Endodermal cell (in vitro differentiated cells): ENCODE measurements at regions not wholly inside any gene's neighbourhood (a gene's known extent, or its start where the extent isn't known, plus 50 kb on each side); places are given as distances from the start of the nearest gene placed in this dataset.

Source experiments
- DNase-seq: peaks from one replicate; pipeline ENCODE4 v3.0.0-alpha.2; 2017
- H3K27ac ChIP-seq: 2 replicates; pipeline ENCODE4 v1.5.1; 2013; ENCODE audit warnings: mild to moderate bottlenecking, low read depth, low read length, moderate library complexity
- H3K27me3 ChIP-seq: 2 replicates; pipeline ENCODE4 v1.6.1; 2013; ENCODE audit warnings: mild to moderate bottlenecking, low read length, moderate library complexity; ENCODE audit not compliant: insufficient read depth, control insufficient read depth, poor library complexity, severe bottlenecking
- H3K36me3 ChIP-seq: 2 replicates; pipeline ENCODE4 v1.7.0; 2013; ENCODE audit warnings: mild to moderate bottlenecking, low read length, moderate library complexity; ENCODE audit not compliant: control insufficient read depth, insufficient read depth
- H3K4me1 ChIP-seq: one replicate; pipeline ENCODE4 v1.7.0; 2013; ENCODE audit warnings: low read length; ENCODE audit not compliant: control insufficient read depth, insufficient read depth
- H3K4me3 ChIP-seq: 2 replicates; pipeline ENCODE4 v1.5.1; 2013; ENCODE audit warnings: mild to moderate bottlenecking, low read length, moderate library complexity
- H3K9ac ChIP-seq: 2 replicates; pipeline ENCODE4 v1.6.1; 2013; ENCODE audit warnings: mild to moderate bottlenecking, low read length, moderate library complexity; ENCODE audit not compliant: poor library complexity, severe bottlenecking; ENCODE audit errors: extremely low read depth
- H3K9me3 ChIP-seq: 2 replicates; pipeline ENCODE4 v1.6.1; 2013; ENCODE audit warnings: mild to moderate bottlenecking, low read length, moderate library complexity; ENCODE audit not compliant: control insufficient read depth
- H3K27ac Mint-ChIP-seq: 2 replicates; pipeline ENCODE4 v1.8.0; 2020; ENCODE audit warnings: mixed read lengths
- H3K27me3 Mint-ChIP-seq: 2 replicates; pipeline ENCODE4 v1.8.0; 2021; ENCODE audit warnings: mild to moderate bottlenecking, mixed read lengths; ENCODE audit not compliant: insufficient read depth
- H3K36me3 Mint-ChIP-seq: 2 replicates; pipeline ENCODE4 v1.8.0; 2020; ENCODE audit warnings: low read depth, mixed read lengths
- H3K4me1 Mint-ChIP-seq: 2 replicates; pipeline ENCODE4 v1.8.0; 2020; ENCODE audit warnings: mixed read lengths
- H3K4me3 Mint-ChIP-seq: 2 replicates; pipeline ENCODE4 v1.8.0; 2020; ENCODE audit warnings: mild to moderate bottlenecking, moderate library complexity, mixed read lengths
- H3K9me3 Mint-ChIP-seq: 2 replicates; pipeline ENCODE4 v1.8.0; 2020; ENCODE audit warnings: mild to moderate bottlenecking, mixed read lengths
- WGBS, 2 experiments: methylation state at CpG; one replicate each; pipeline versions ENCODE4 v1.1.5 to v1.1.7; 2013; ENCODE audit warnings: missing lambda C conversion rate in 2 of 2, mixed read lengths in 1 of 2; ENCODE audit not compliant: insufficient coverage in 1 of 2, insufficient read length in 1 of 2; 5-methylcytosine and 5-hydroxymethylcytosine counted together
- TF ChIP-seq, protein P1 (sequence below): fragments of 200-600 bp; sonication (generic); conservative IDR thresholded peaks from 2 replicates; pipeline ENCODE4 v1.5.0; 2021; ENCODE audit warnings: antibody characterized with exemption, mild to moderate bottlenecking

DNA sequence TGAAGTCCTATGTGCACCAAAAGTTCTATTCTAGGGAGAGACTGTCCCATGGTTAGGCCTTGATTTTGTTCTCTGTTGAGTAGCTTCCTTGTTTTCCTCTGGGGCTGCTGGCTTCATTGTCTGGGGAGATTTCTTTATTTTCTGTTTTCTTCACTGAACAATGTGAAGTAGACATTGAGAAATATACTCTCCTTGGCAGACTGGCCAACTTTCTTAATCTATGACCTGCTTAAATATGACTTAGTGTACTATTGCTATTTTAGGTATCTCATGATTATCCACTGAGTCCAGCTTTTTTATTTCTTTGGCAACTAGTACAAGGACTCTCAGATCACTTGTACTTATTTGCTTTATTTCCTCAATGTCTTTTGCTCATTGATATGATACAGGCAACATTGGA is 1594.6 kb downstream of the ARAP2 start:
- Mint-ChIP-seq H3K4me1 (no peaks in the 10 kb centered on the region), H3K36me3 (no peaks in the 10 kb centered on the region), H3K9me3 (peaks cover 1% of the 10 kb centered on the region), H3K27me3 (no peaks in the 10 kb centered on the region), H3K27ac (no peak overlapping the region), H3K4me3 (no peak overlapping the region)
- no peak for DNase-seq
- Histone ChIP-seq H3K9me3 (peaks cover 8% of the 10 kb centered on the region), H3K9ac (no peak overlapping the region), H3K4me3 (no peak overlapping the region), H3K27me3 (no peaks in the 10 kb centered on the region), H3K27ac (no peak overlapping the region), H3K36me3 (no peaks in the 10 kb centered on the region), H3K4me1 (no peaks in the 10 kb centered on the region)
- TF ChIP-seq, protein P1, sequence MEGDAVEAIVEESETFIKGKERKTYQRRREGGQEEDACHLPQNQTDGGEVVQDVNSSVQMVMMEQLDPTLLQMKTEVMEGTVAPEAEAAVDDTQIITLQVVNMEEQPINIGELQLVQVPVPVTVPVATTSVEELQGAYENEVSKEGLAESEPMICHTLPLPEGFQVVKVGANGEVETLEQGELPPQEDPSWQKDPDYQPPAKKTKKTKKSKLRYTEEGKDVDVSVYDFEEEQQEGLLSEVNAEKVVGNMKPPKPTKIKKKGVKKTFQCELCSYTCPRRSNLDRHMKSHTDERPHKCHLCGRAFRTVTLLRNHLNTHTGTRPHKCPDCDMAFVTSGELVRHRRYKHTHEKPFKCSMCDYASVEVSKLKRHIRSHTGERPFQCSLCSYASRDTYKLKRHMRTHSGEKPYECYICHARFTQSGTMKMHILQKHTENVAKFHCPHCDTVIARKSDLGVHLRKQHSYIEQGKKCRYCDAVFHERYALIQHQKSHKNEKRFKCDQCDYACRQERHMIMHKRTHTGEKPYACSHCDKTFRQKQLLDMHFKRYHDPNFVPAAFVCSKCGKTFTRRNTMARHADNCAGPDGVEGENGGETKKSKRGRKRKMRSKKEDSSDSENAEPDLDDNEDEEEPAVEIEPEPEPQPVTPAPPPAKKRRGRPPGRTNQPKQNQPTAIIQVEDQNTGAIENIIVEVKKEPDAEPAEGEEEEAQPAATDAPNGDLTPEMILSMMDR = no peak

DNA sequence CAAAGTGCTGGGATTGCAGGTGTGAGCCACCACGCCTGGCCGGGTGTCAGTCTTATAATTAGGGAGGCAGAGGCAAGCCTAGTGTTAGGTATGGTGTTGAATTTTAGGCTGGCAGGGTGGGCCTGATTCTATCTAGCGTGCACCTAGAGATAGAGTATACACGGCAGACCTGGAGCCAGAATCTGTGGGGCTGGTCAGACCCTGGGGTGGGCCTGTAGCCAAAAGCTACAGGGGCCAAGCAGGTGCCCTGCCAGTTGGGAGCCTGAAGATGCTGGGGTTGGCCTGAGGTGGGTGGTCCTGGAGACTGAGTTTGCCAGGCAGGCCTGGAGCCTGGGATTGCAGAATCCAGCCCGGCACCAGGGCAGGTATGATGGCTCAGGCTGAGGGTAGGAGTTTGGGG is 1580.3 kb downstream of the ARAP2 start:
- Mint-ChIP-seq H3K36me3 (no peaks in the 10 kb centered on the region), H3K27ac (no peak overlapping the region), H3K9me3 (no peaks in the 10 kb centered on the region), H3K27me3 (no peaks in the 10 kb centered on the region), H3K4me3 (no peak overlapping the region), H3K4me1 (no peaks in the 10 kb centered on the region)
- DNase-seq = no peak
- no peak overlapping the region for H3K9ac ChIP-seq
- no peak overlapping the region for H3K27ac ChIP-seq
- H3K36me3 ChIP-seq = no peaks in the 10 kb centered on the region
- 83 to 91% methylated on average over 4 to 5 of the region's 5 CpGs for WGBS, 2 experiments
- no peaks in the 10 kb centered on the region for H3K4me1 ChIP-seq
- no peaks in the 10 kb centered on the region for H3K9me3 ChIP-seq
- no peaks in the 10 kb centered on the region for H3K27me3 ChIP-seq
- H3K4me3 ChIP-seq = no peak overlapping the region
- TF ChIP-seq, protein P1 = no peak

DNA sequence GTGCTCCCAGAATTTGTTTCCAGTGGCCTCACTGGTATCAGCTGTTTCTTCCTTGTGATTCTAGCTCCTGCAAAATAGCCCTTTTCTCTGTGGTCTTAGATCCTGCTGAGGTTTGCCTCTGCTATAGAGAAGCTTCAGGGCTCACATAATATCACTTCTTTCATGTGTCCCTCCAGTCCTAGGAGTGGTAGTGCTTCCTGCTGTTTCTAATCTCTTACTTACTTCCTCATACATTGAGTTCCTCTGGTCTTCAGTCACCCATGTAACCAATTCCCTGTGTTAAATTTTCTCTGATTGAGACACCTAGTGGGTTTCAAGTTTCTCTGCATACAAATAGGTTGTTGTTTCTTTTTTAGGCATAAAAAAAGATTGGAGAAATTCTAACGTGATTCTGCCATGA is 1567.9 kb downstream of the ARAP2 start:
- peaks cover 6% of the 10 kb centered on the region for H3K4me1 Mint-ChIP-seq
- H3K4me3 Mint-ChIP-seq = no peak overlapping the region
- no peak overlapping the region for H3K27ac Mint-ChIP-seq
- no peak overlapping the region for H3K9ac ChIP-seq
- H3K27ac ChIP-seq = no peak overlapping the region
- no peaks in the 10 kb centered on the region for H3K4me1 ChIP-seq
- WGBS, 2 experiments = 31 to 67% methylated on average over 1 of the region's 1 CpG
- no peak for DNase-seq
- TF ChIP-seq, protein P1 = no peak
- H3K36me3 Mint-ChIP-seq = no peaks in the 10 kb centered on the region
- H3K27me3 ChIP-seq = no peaks in the 10 kb centered on the region
- H3K36me3 ChIP-seq = no peaks in the 10 kb centered on the region
- no peaks in the 10 kb centered on the region for H3K9me3 ChIP-seq
- no peak overlapping the region for H3K4me3 ChIP-seq
- no peaks in the 10 kb centered on the region for H3K27me3 Mint-ChIP-seq
- H3K9me3 Mint-ChIP-seq = no peaks in the 10 kb centered on the region
